HepG2 (cell line): ENCODE measurements at regions not wholly inside any gene's neighbourhood (a gene's known extent, or its start where the extent isn't known, plus 50 kb on each side); places are given as distances from the start of the nearest gene placed in this dataset.

Source experiments
- ATAC-seq: fragments of 200-7000 bp; cut with Tn5 transposase; 3 replicates; pipeline ENCODE4 v1.9.1; 2020; ENCODE audit warnings: mild to moderate bottlenecking, moderate library complexity
- BruUV-seq: library from RNA; stranded (reverse); fragments of 400-500 nt; replicated peaks from 2 replicates; lab custom pipeline; 2021; lab: Mats Ljungman, UMichigan
- CTCF ChIA-PET: fragments of 300-600 bp; formaldehyde crosslinking; extraction: SDS; loops from one replicate; lab custom pipeline; 2021; ENCODE audit warnings: low total read pairs, inconsistent platforms, low intra/inter-chr PET ratio; lab: Yijun Ruan, JAX
- POLR2A ChIA-PET: fragments of 350-600 bp; sonication (Branson Sonifier 250); formaldehyde crosslinking; loops from one replicate; lab custom pipeline; 2020; ENCODE audit warnings: antibody characterized with exemption, inconsistent platforms; lab: Yijun Ruan, JAX
- DNase-seq: peaks from one replicate; pipeline ENCODE4 v3.0.0-alpha.2; 2015; ENCODE audit warnings: low spot score
- FAIRE-seq: peaks from 3 replicates; lab custom pipeline; 2011; peaks lifted over from hg19 to GRCh38; lab: Jason Lieb, UNC
- H2AFZ ChIP-seq: one replicate; pipeline ENCODE4 v1.6.1; 2011; ENCODE audit warnings: low read length, inconsistent platforms
- H3K27ac ChIP-seq: fragments of 300-600 bp; 3 replicates; pipeline ENCODE4 v1.8.0; 2011; ENCODE audit warnings: mixed run types, mild to moderate bottlenecking, mixed read lengths, low read length, inconsistent platforms; ENCODE audit not compliant: insufficient read depth; ENCODE audit errors: extremely low read length
- H3K27me3 ChIP-seq, 2 experiments: fragments of 200-600 bp in 1 of 2; 2 replicates in 1 of 2; 3 replicates in 1 of 2; pipeline versions ENCODE4 v1.6.0 to v1.8.0; 2011; ENCODE audit warnings: low read length in 2 of 2, mild to moderate bottlenecking in 2 of 2, moderate library complexity in 2 of 2, inconsistent platforms in 1 of 2; ENCODE audit not compliant: insufficient read depth in 2 of 2, control insufficient read depth in 1 of 2
- H3K36me3 ChIP-seq, 2 experiments: fragments of 200-600 bp in 1 of 2; replicated peaks in 1 of 2; 2 replicates in 1 of 2; 3 replicates in 1 of 2; pipeline versions ENCODE4 v1.5.1 to v1.8.0; 2011; ENCODE audit warnings: low read length in 2 of 2, inconsistent platforms in 1 of 2; ENCODE audit not compliant: insufficient read depth in 2 of 2, control insufficient read depth in 1 of 2
- H3K4me1 ChIP-seq: 2 replicates; pipeline ENCODE4 v1.5.1; 2012; ENCODE audit warnings: low read length, inconsistent platforms; ENCODE audit not compliant: insufficient read depth
- H3K4me2 ChIP-seq: 2 replicates; pipeline ENCODE4 v1.6.0; 2011; ENCODE audit warnings: low read depth, low read length, inconsistent platforms
- H3K4me3 ChIP-seq, 3 experiments: fragments of 200-600 bp in 1 of 3; sonication (generic), shearing (Covaris generic) in 1 of 3; replicated peaks in 1 of 3; 2 replicates each; pipeline ENCODE4 v1.5.1; 2011 to 2016; ENCODE audit warnings: low read length in 3 of 3, inconsistent platforms in 2 of 3, low read depth in 2 of 3, mild to moderate bottlenecking in 2 of 3, control low read depth in 1 of 3, mixed read lengths in 1 of 3; ENCODE audit not compliant: insufficient read depth in 1 of 3
- H3K79me2 ChIP-seq: one replicate; pipeline ENCODE4 v1.6.1; 2011; ENCODE audit warnings: low read length, inconsistent platforms; ENCODE audit not compliant: insufficient read depth
- H3K9ac ChIP-seq: 2 replicates; pipeline ENCODE4 v1.6.0; 2011; ENCODE audit warnings: mild to moderate bottlenecking, low read depth, low read length, inconsistent platforms; ENCODE audit not compliant: insufficient read depth
- H3K9me3 ChIP-seq: 2 replicates; pipeline ENCODE4 v1.5.1; 2012; ENCODE audit warnings: mild to moderate bottlenecking, low read length
- H4K20me1 ChIP-seq: 2 replicates; pipeline ENCODE4 v1.6.0; 2011; ENCODE audit warnings: inconsistent platforms, mild to moderate bottlenecking, low read length, moderate library complexity; ENCODE audit not compliant: insufficient read depth
- AKAP8 ChIP-seq: sonication (generic); formaldehyde crosslinking; IDR thresholded peaks from 2 replicates; pipeline ENCODE4 v1.5.1; 2020; ENCODE audit warnings: mild to moderate bottlenecking, missing genetic modification reagents
- FOXO1 ChIP-seq: sonication (generic); formaldehyde crosslinking; IDR thresholded peaks from 2 replicates; pipeline ENCODE4 v1.4.0; 2020; ENCODE audit warnings: missing genetic modification reagents
- GATAD1 ChIP-seq: IDR thresholded peaks from 2 replicates; pipeline ENCODE4 v1.6.1; 2016; ENCODE audit warnings: missing genetic modification reagents, missing compliant biosample characterization
- IKZF1 ChIP-seq: fragments of 450-650 bp; IDR thresholded peaks from 2 replicates; pipeline ENCODE4 v1.7.1; 2016
- KAT8 ChIP-seq: IDR thresholded peaks from 2 replicates; pipeline ENCODE4 v1.6.1; 2016; ENCODE audit warnings: missing genetic modification reagents, missing compliant biosample characterization
- KDM4B ChIP-seq: sonication (generic); formaldehyde crosslinking; IDR thresholded peaks from 2 replicates; pipeline ENCODE4 v1.4.0; 2020; ENCODE audit warnings: missing genetic modification reagents
- MTF2 ChIP-seq: sonication (generic); formaldehyde crosslinking; IDR thresholded peaks from 2 replicates; pipeline ENCODE4 v1.5.0; 2020; ENCODE audit warnings: missing genetic modification reagents, borderline replicate concordance
- ZFP62 ChIP-seq: sonication (generic); formaldehyde crosslinking; IDR thresholded peaks from 2 replicates; pipeline ENCODE4 v1.4.0; 2020; ENCODE audit warnings: missing genetic modification reagents
- ZNF460 ChIP-seq: sonication (generic); formaldehyde crosslinking; IDR thresholded peaks from 2 replicates; pipeline ENCODE4 v1.5.1; 2020; ENCODE audit warnings: missing genetic modification reagents, mild to moderate bottlenecking, borderline replicate concordance
- ZNF567 ChIP-seq: sonication (generic); formaldehyde crosslinking; IDR thresholded peaks from 2 replicates; pipeline ENCODE4 v1.8.1; 2023; ENCODE audit warnings: mild to moderate bottlenecking, missing genetic modification reagents, borderline replicate concordance
- ZNF674 ChIP-seq: sonication (generic); formaldehyde crosslinking; IDR thresholded peaks from 2 replicates; pipeline ENCODE4 v1.5.0; 2020; ENCODE audit warnings: low read depth, mild to moderate bottlenecking, missing genetic modification reagents
- ZSCAN29 ChIP-seq: sonication (generic); formaldehyde crosslinking; conservative IDR thresholded peaks from 2 replicates; pipeline ENCODE4 v1.4.0; 2020; ENCODE audit warnings: mild to moderate bottlenecking, missing genetic modification reagents
- WGBS: methylation state at CpG from one replicate; pipeline ENCODE4 v1.1.6; 2017; ENCODE audit warnings: low lambda C conversion rate; 5-methylcytosine and 5-hydroxymethylcytosine counted together
- in situ Hi-C: cut with HindIII; loops from 2 replicates; pipeline ENCODE4 v1.10.0; 2017; ENCODE audit warnings: low pct_unique_long_range_greater_than_20kb; ENCODE audit not compliant: extremely low pct_ligation_motif_present
- intact Hi-C: fragments of 100-400 bp; cut with micrococcal nuclease; formaldehyde crosslinking; loops from one replicate; pipeline ENCODE4 v1.10.0; 2022; ENCODE audit not compliant: unreplicated experiment
- TF ChIP-seq, protein P1 (sequence below): sonication (generic); formaldehyde crosslinking; IDR thresholded peaks from 2 replicates; pipeline ENCODE4 v1.4.0; 2020; ENCODE audit warnings: mild to moderate bottlenecking, missing genetic modification reagents
- TF ChIP-seq, protein P2 (sequence below): fragments of 450-650 bp; IDR thresholded peaks from 2 replicates; pipeline ENCODE4 v1.6.1; 2017
- TF ChIP-seq, protein P3 (sequence below): IDR thresholded peaks from 2 replicates; pipeline ENCODE4 v1.6.1; 2012; ENCODE audit warnings: low read length, improper control_type of control experiment

DNA sequence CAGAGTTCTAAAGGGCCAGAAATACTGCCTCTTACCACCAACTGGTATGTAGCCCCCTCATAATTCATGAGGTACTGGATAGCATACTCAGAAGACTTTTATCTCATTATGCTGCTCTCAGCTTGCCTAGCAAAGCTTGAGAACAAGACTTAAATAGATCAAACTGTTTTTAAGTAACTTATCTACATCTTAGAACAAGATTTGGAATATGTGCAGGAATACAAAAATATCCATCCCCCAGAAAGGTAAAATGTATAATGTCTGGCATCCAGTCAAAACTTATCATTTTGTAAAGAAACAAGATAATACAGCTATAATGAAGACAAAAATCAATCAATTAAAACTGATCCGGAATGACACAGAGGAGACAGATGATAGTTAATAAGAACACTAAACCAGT lies 400.4 kb upstream of the TGFBR2 start:
- Histone ChIP-seq H3K36me3 (no peaks in the 10 kb centered on the region), H4K20me1 (no peaks in the 10 kb centered on the region), H3K27me3 (no peaks in the 10 kb centered on the region), H3K4me1 (no peaks in the 10 kb centered on the region), H3K9ac (no peak overlapping the region), H2AFZ (no peak overlapping the region), H3K4me2 (no peak overlapping the region), H3K79me2 (no peaks in the 10 kb centered on the region), H3K27ac (no peak overlapping the region), H3K4me3 (no peak overlapping the region), H3K9me3 (no peaks in the 10 kb centered on the region)
- ChIA-PET CTCF (no interaction called here), POLR2A (no interaction called here)
- WGBS = 95% methylated on average over 1 of the region's 1 CpG
- intact Hi-C loops = no loop called here
- in situ Hi-C loops = no loop called here
- FAIRE-seq (no peak), DNase-seq (no peak), ATAC-seq (no peak)
- no TSS peak for BruUV-seq
- TF ChIP-seq ZFP62 (no peak), FOXO1 (CRISPR knock-in tag) (no peak), IKZF1 (no peak), MTF2 (no peak), ZSCAN29 (CRISPR knock-in tag) (no peak), KDM4B (no peak), ZNF567 (CRISPR knock-in tag) (no peak), ZNF674 (no peak), AKAP8 (no peak), ZNF460 (CRISPR knock-in tag) (no peak), GATAD1 (CRISPR knock-in tag) (no peak), KAT8 (CRISPR knock-in tag) (no peak)
- TF ChIP-seq, protein P1, sequence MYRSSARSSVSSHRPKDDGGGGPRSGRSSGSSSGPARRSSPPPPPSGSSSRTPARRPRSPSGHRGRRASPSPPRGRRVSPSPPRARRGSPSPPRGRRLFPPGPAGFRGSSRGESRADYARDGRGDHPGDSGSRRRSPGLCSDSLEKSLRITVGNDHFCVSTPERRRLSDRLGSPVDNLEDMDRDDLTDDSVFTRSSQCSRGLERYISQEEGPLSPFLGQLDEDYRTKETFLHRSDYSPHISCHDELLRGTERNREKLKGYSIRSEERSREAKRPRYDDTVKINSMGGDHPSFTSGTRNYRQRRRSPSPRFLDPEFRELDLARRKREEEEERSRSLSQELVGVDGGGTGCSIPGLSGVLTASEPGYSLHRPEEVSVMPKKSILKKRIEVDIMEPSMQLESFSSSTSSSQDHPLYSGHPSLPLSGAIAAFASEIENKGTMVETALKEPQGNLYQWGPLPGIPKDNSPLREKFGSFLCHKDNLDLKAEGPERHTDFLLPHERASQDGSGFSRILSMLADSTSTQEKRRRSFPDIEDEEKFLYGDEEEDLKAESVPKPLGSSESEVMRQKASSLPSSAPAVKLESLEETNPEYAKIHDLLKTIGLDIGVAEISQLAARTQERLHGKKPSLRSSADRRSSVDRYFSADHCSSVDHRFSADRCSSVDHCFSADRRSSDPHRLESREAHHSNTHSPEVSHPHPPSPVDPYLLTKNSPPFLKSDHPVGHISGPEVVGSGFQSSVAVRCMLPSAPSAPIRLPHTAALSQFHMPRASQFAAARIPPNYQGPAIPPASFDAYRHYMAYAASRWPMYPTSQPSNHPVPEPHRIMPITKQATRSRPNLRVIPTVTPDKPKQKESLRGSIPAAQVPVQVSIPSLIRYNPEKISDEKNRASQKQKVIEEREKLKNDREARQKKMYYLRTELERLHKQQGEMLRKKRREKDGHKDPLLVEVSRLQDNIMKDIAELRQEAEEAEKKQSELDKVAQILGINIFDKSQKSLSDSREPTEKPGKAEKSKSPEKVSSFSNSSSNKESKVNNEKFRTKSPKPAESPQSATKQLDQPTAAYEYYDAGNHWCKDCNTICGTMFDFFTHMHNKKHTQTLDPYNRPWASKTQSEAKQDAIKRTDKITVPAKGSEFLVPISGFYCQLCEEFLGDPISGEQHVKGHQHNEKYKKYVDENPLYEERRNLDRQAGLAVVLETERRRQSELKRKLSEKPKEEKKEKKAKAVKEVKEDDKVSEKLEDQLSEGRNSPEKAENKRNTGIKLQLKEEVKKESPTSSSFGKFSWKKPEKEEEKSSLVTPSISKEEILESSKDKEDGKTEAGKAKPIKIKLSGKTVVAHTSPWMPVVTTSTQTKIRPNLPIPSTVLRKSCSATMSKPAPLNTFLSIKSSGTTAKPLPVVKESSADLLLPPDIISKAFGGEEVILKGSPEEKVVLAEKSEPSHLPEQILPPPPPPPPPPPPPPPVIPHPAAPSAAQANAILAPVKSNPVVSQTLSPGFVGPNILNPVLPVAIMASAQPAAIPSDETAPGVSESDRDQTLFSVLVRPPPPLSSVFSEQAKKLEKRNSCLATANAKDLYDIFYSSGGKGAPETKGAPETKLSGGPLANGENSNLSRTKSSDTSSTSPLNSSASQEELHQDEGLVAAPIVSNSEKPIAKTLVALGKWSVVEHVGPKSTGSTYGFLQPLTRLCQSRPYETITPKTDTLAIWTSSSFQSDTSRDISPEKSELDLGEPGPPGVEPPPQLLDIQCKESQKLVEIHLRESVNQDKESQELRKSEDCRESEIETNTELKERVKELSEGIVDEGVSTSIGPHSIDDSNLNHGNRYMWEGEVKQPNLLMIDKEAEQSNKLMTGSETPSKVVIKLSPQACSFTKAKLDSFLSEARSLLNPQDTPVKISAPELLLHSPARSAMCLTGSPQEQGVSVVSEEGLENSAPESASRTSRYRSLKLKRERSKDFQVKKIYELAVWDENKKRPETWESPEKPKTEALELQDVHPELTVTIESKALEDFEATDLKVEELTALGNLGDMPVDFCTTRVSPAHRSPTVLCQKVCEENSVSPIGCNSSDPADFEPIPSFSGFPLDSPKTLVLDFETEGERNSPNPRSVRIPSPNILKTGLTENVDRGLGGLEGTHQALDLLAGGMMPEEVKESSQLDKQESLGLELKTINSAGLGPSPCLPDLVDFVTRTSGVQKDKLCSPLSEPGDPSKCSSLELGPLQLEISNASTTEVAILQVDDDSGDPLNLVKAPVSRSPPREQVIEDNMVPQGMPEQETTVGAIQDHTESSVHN (CRISPR knock-in tag) = no peak
- TF ChIP-seq, protein P2, sequence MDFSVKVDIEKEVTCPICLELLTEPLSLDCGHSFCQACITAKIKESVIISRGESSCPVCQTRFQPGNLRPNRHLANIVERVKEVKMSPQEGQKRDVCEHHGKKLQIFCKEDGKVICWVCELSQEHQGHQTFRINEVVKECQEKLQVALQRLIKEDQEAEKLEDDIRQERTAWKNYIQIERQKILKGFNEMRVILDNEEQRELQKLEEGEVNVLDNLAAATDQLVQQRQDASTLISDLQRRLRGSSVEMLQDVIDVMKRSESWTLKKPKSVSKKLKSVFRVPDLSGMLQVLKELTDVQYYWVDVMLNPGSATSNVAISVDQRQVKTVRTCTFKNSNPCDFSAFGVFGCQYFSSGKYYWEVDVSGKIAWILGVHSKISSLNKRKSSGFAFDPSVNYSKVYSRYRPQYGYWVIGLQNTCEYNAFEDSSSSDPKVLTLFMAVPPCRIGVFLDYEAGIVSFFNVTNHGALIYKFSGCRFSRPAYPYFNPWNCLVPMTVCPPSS = no peak
- TF ChIP-seq, protein P3, sequence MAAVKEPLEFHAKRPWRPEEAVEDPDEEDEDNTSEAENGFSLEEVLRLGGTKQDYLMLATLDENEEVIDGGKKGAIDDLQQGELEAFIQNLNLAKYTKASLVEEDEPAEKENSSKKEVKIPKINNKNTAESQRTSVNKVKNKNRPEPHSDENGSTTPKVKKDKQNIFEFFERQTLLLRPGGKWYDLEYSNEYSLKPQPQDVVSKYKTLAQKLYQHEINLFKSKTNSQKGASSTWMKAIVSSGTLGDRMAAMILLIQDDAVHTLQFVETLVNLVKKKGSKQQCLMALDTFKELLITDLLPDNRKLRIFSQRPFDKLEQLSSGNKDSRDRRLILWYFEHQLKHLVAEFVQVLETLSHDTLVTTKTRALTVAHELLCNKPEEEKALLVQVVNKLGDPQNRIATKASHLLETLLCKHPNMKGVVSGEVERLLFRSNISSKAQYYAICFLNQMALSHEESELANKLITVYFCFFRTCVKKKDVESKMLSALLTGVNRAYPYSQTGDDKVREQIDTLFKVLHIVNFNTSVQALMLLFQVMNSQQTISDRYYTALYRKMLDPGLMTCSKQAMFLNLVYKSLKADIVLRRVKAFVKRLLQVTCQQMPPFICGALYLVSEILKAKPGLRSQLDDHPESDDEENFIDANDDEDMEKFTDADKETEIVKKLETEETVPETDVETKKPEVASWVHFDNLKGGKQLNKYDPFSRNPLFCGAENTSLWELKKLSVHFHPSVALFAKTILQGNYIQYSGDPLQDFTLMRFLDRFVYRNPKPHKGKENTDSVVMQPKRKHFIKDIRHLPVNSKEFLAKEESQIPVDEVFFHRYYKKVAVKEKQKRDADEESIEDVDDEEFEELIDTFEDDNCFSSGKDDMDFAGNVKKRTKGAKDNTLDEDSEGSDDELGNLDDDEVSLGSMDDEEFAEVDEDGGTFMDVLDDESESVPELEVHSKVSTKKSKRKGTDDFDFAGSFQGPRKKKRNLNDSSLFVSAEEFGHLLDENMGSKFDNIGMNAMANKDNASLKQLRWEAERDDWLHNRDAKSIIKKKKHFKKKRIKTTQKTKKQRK = no peak
